ENCODE measurements at regions not wholly inside any gene's neighbourhood (a gene's known extent, or its start where the extent isn't known, plus 50 kb on each side); places are given as distances from the start of the nearest gene placed in this dataset.
"Not testable (repeated sequence)": the region's sequence is repeated elsewhere in the genome, so short reads cannot be mapped to it uniquely, and the experiment has no call there.

DNA sequence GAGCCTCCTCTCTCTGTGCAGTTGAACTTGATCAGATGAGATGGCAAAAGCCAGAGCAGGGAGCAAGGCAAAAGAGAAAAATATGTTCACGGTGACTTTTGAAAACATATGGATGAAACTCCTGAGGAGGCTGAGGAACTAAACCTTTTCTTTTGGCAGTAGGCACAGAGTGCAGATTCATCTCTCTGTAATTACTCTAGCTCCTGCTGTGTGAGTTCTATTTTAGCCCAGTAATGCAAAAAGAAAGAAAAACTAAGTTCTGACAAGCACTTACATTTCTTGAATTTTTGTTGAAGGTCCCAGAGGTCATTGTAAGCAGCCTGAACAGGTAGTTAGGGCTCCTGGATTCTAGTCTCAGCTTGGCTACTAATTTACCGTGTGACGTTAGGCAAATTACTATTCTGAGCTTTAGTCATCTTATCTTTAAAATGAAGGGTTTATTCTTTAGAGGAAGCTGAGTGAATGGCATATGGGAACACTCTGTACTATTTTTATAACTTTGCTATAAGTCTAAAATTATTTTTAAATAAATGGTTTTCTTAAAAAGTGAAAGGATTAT lies 114.7 kb upstream of the NBPF26 start:
- not testable (repeated sequence) for DNase-seq (ENCODE audit: low read depth in 3 of 3, low spot score in 2 of 3)

DNA sequence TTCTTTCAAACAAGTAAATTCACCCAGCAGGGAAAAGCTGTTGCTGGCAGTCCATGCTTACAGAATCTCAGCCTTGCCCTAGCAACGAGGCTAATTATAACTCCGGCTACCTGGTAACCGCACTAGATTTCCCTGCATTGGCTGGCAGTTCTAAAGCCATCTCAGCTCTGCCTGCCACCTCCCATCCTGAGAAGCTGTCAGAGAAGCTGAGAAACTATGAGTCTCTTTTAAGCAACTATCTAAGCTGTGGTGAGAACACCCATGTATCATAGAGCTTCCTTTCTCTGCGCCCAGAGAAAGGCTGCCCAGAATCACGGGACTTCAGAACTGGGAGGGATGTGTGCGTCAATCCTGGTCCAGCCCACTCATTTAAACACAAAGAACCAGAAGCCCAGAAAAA lies 113.9 kb upstream of the NBPF26 start:
- not testable (repeated sequence) for DNase-seq (ENCODE audit: low read depth in 3 of 3, low spot score in 2 of 3)

DNA sequence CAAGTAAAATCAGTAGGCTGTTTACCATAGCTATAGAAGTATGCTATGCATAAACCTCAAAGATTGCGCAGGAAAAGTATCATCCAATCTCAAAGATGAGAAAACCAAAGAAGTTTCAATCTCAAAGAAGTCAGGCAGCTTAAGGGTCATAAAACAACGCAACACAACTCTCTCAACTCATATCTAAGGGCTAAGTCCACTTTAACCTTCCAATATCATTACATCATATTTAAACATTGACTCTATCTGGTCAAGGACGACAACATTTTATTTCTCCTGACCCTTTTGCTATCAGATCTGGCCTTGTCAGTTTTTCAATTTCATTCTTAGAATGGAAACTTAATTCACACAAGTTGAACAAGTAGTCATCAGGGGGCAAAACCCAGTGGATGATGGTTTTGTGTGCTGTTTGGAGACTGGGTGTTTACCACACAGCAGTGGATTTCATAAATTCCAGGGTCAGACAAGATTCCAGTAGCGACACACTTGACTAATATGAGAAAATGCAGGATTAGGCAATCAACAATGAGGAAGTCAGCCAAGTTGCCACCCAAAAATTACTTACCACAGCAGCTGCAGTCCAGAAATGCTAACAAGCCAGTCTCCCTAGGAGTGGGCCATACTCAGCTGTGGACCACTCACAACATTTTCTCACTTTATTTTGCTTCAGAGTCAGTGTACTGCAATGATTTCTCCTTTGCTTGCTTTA lies 108.7 kb upstream of the NBPF26 start:
- DNase-seq (ENCODE audit: low read depth in 3 of 3, low spot score in 2 of 3) = not testable (repeated sequence)

DNA sequence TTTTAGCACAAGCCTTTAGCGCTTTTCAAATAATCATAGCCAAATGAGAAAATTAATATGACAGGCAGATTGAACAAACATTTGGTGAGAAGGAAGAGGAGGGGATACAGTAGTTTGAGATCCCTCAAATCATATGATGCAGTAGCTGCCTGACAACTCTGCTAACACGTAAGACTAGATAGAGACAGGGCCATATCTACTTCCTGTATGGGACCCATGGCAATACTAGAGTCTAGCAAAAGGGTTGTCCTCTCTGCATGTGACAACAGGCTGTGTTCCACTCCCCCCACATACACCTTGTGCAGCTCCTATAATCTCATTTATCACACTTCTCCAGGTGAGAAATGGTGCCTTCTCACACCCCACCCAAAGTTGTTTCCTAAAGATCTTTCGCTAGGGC lies 106.3 kb upstream of the NBPF26 start:
- not testable (repeated sequence) for DNase-seq (ENCODE audit: low read depth in 3 of 3, low spot score in 2 of 3)

DNA sequence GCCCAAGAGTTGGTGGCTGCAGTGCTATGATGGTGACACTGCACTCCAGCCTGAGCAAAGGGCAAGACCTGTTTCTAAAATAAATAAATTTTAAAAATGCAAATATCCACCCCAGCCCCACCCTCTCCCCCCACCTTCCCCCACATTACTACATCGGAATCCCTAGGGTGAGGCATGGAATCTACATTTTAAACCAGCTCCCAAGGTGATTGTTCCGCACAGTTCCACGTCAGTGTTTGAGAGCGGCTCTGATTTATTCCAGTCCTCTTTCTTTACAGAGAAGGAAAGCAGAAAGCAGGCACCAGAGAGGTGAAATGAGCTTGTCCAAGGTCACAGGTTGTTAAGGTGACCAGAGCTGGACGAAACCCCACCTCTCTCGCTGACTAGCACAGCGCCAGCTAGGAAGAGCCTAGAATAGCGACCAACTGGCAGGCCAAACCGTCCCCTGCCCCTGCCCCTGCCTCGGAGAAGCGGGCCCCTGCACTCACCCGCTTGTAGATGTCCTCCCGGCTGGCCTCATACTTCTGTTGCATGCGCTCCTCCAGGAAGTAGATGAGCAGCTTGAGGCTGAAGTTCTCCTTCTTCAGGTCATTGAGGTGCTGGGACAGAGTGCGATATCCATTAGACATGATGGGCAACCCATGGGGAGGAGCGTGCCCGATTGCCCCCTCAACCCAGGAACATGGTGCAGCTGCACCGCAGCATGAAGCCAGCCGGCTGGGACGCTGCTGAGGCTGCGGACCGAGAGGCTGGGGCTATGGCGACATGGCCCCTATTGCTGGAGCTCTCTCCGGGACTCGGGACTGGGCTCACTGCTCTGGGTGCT lies 103.7 kb upstream of the NBPF26 start:
- DNase-seq (ENCODE audit: low read depth in 3 of 3, low spot score in 2 of 3) = not testable (repeated sequence)

DNA sequence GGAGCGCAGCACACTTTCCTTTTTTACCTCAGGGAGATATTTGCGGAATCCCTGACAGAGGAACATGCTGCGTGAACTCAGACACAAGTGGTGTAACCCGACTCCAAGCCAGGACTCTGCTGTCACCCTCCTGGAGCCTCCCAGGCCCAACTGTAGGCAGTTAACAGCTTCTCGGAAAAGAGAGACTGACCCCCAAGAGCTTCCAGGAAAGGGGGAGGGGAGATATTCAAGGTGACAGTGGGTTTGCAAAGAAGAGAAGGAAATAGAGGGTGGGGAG lies 103.1 kb upstream of the NBPF26 start:
- DNase-seq (ENCODE audit: low read depth in 3 of 3, low spot score in 2 of 3) = not testable (repeated sequence)

DNA sequence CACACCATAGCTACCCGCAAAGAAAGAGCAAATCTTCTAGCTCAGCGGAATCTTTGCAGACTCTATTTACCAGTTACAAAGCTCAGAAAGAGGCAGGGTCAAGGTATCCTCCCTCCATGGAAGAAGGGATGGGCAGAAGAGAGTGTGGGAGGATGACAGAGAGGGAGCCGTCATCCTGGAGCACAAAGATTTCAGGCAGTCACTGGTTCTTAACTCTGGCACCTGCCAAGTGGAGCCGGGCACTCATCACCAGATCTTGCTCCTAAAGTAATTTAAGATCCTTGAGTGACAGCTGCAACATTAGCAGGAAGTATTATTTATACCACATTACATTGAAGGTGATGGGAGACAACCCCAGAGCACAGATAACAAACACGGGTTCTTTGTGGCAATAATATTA lies 102.5 kb upstream of the NBPF26 start:
- DNase-seq (ENCODE audit: low read depth in 3 of 3, low spot score in 2 of 3) = not testable (repeated sequence)

DNA sequence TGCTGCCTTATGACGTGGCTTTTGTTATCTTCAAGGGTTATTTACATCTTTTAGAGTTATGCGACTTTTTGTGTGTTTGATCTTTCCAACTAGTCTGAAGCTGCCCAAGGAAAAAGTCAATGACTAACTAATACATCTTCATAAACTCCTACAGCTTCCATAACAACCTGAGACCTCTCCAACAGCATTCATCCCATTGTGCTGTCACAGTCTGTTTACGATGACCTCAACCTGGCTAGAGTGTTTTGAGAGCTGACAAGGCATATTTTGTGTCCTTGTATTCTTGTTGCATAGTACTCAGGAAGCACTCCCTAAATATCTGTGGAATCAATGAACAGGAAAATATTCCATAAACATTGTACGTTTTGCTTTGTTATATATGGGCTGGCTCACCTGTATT lies 100.2 kb upstream of the NBPF26 start:
- DNase-seq (ENCODE audit: low read depth in 3 of 3, low spot score in 2 of 3) = not testable (repeated sequence)

DNA sequence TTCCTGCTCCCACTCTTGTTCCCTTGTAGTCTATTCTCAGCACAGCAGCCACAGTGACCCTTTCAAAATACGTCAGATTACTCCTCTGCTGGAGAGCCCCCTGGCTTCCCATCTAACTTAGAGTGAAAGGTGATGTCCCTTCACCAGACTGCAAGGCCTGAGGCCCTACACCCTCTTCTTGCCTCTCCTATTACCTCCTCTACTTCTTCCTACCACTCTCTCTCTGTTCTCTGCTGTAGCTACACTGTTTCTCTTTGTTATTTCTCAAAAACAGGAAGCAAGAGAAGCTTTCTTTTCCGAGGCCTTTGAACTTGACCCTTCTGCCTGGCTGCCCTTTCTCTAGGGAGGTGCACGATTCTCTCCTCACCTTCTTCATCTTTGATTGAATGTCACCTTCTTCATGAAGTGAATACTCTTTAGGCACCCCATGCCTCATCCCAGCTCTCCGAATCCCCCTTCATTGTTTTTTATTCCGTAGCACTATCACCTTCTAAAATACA lies 99.1 kb upstream of the NBPF26 start:
- not testable (repeated sequence) for DNase-seq (ENCODE audit: low read depth in 3 of 3, low spot score in 2 of 3)

DNA sequence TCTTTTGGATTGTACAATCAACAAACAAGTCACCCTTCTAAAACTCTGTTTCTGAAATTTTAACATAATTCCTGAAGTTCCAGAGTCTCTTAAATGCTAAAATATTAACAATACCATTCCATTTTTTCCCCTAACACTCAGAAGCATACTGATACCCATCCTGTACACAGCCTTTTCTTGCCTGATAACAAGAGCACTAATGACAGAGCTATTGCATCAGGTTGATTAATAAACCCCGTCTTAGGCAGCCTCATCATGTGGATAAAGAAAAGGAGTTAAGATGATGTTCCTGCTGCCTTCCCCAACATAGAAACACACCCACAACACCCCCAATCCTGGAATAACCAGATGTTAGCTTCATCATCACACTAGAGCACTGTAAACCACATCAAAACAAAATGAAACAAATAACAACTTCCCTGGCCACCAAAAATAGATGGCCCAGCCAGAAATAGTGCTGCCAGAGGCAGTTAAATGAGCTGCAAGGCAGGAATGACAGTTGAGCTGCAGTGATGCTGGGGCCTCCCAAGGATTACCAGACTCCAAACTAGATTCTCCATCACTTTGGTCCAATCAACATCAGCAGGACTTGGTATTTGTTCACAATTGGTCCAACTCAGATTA lies 93.8 kb upstream of the NBPF26 start:
- DNase-seq (ENCODE audit: low read depth in 3 of 3, low spot score in 2 of 3) = not testable (repeated sequence)

DNA sequence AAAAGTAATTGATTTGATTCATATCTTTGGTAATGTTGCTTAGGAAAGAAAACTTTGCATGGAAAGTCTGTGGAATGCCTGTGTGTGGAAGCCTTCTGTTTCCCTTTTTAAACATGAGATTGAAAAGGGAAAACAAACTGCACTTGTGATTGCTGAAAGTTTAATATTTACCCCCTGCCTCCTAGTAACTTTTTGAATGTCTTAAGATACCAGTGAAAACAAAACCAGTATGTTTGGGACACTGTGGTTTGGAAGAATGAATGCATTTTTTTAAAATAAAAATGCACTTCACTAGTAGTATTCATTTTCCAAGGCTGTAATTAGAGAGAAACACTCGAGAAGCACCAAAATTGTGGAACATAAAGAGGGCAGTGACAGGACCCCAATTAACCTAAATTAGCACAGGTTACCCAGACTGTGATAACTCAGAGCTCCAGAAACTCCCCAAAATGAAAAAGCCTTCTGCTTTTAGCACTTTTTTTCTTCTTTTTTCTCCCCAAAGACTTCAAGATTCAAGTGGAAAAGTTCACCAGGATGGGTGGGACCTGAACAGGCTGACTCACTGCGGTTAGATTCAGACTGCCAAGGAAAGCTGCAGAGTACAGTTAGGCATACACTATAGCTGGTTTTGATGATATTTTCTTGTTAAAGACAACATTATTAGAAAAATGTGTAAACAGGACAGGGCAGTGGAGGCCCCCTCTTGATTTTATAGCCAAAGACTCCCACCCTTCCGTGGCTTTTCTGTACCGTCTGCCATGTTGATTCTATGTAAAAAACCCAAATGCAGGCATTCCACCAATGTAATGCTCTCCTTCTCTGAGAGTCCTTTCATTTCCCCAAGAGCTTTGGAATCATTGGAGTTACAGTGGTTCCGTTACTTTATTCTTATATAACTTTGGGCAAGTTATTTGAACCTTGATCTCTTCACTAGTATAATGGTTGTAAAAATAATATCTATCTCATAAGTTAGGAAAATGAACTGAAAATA lies 88.6 kb upstream of the NBPF26 start:
- not testable (repeated sequence) for DNase-seq (ENCODE audit: low read depth in 3 of 3, low spot score in 2 of 3)

DNA sequence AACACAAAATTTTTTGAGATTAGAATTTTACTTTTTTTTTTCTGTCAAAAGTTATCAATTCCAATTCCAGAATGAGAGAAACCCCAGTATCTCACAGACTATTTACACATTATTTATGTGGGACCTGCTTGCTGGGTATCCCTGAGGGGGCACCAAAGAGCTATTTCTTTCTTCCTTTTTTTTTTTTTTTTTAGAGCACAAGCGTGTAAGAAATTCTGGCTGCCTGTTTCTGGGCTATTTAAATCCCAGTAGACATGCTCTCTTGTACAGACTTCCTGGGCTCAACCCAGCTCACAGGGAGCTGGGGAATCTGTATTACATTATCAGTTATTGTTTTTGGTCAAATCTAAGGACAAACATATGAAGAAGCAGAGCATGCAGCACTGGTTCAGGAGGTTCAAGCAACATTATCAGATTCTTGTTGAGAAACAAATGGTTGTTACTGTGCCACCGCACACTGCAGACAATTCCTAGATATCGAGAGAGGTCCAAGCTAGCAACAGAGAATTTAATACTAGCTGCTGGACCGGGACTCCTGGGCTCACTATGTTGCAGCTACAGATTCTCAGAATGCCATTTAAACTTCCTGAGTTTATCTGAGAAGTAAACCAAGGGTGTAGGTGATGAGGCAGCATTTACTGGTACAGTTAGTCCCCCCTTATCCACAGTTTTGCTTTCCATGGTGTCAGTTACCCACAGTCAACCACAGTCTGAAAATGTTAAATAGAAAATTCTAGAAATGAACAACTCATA lies 83.3 kb upstream of the NBPF26 start:
- not testable (repeated sequence) for DNase-seq (ENCODE audit: low read depth in 3 of 3, low spot score in 2 of 3)

DNA sequence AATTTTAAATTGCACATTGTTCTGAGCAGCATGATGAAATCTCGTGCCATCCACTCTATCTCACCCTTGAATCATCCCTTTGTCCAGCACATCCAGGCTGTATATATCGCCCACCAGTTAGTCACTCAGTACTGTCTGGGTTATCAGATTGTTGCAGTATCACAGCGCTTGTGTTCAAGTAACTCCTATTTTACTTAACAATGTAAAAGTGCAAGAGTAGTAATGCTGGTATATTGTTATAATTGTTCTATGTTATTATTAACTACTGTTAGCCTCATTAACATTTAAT lies 82.8 kb upstream of the NBPF26 start:
- not testable (repeated sequence) for DNase-seq (ENCODE audit: low read depth in 3 of 3, low spot score in 2 of 3)

DNA sequence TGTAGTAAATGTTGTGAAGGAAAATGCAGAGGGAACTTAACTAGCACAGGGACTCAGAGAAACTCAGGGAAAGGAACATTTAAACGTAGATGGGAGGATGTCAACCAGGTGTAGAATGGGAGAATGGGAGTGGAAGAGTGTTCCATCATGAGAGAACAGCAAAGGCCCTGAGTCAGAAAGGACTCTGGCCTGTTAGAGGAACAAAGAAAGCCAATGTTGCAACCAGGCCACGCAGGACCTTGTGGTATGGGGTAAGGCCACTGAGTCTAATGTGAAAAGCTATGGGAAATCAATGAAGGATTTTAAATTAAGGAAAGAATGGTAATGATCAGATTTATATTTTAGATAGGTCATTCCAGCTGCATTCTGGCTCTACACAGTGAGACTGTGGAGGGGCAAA lies 76.6 kb upstream of the NBPF26 start:
- DNase-seq (ENCODE audit: low read depth in 3 of 3, low spot score in 2 of 3) = not testable (repeated sequence)

DNA sequence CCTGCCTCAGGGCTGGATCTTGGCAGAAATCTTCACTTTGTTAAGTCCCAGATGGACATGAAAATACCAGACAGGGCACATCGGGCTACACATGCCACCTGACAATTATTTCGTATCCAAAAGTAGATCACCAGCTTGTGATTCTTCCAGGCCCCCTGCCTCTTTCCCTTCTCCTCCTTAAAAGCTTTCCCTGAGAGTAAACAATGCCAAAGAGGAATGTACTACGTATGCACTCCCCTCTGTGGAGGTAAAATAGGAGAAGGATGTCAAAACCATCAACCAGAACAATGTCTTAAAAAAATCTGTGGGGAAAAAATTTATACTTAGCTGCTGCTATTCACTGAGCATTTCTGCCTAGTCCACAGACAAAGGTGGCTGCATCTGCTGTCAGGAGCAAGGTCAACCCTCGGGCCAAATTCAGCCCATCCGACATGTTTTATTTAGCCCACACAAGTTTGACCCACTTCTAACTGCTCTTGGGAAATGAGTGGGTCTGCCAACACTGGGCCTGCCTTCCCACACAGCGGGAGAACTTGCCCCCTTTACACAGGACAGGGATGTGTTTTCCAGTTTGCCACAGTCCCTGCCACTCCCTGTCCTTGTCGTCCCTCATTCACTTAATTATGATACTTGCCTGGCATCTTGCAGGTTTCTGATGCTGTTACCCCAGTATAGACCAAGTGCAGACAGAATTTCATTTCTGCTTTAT lies 74.7 kb upstream of the NBPF26 start:
- not testable (repeated sequence) for DNase-seq (ENCODE audit: low read depth in 3 of 3, low spot score in 2 of 3)

DNA sequence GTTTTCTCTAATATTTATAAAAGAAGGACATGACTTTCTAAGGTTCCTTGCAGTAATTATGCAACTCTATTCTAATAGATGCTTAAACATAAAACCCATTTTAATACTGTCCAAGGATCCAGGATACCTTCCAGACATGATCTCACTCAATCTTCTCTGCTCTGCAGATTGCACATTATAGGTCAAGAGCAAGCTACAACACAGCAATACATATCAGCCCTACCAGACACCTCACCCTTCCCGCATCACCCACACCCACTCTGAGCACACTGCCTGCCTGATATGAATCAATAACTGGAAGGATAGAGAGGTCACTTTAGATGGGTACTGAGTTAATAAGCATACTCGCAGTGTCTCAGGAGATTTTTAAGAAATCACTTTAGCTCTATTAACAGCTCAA lies 74.0 kb upstream of the NBPF26 start:
- DNase-seq (ENCODE audit: low read depth in 3 of 3, low spot score in 2 of 3) = not testable (repeated sequence)

DNA sequence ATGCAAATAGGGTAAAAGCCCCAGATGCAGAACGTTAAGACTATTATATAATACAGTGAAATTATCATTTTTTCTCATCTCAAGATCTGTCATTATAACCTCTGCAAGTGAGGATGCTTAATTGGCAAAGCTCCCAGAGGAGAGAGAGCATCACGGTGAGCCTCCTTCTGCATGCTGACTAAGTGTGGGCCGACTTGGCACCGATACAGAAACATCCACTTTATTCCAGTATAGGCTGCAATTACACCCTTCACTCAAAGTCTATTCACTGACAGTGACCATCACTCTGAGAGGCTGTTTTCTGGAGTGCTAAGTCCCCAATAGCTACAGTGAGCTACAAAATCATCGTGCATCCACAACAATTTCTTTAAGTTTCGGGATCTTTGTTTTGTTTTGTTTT lies 69.6 kb upstream of the NBPF26 start:
- DNase-seq (ENCODE audit: low read depth in 3 of 3, low spot score in 2 of 3) = not testable (repeated sequence)

DNA sequence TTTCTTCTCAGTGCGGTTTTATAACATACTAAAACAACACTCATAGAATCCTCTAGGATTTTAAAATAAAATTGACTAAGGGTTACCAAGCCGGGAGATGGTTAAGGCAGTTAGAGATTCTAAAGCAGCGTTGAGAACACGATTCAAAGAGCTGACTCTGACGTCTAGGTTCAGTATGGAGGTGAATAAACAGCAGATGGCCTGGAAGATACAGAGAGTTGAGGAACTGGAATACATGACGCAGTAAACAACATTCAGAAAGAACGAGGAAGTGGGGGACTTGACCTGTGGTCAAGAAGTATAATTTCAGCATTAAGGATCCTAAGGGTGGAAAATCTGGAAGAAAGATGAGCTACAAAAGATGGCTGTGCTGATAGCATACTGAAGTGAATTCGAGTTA lies 68.4 kb upstream of the NBPF26 start:
- DNase-seq (ENCODE audit: low read depth in 3 of 3, low spot score in 2 of 3) = not testable (repeated sequence)

DNA sequence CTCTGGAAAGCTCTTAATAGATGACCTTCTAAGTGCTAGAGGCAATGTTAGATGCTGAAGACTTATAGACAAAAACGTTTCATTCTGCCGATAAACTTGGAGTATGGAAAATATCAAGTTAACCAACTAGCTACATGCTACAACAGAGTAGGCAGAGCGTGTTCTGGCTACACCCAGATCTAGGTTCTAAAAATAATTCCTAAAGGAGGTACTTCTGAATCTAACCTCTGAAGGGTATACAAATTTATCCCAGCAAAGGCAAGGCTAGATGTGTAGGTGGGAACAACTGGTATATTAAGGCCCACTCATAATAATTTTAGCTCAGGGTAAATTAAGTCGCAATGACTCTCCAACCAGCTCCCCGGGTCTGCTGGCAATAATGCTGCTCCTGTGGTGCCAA lies 67.6 kb upstream of the NBPF26 start:
- DNase-seq (ENCODE audit: low read depth in 3 of 3, low spot score in 2 of 3) = not testable (repeated sequence)
